ENCODE measurements at regions not wholly inside any gene's neighbourhood (a gene's known extent, or its start where the extent isn't known, plus 50 kb on each side); places are given as distances from the start of the nearest gene placed in this dataset.

GRCh38 chr7:136325027-136325426 lies 347.9 kb upstream of the MTPN start:
- TF ChIP-seq CTCF (IDR thresholded peaks at IDR 0.05) (no peak), TCF7L2 (IDR thresholded peaks at IDR 0.05; ENCODE audit: low read depth, low read length) (no peak), REST (IDR thresholded peaks at IDR 0.05; ENCODE audit: insufficient read depth in 1 of 2, low read depth in 2 of 2, low read length in 1 of 2) (no peak)

All from Panc1 (cell line).